HepG2 (cell line): ENCODE measurements at regions not wholly inside any gene's neighbourhood (a gene's known extent, or its start where the extent isn't known, plus 50 kb on each side); places are given as distances from the start of the nearest gene placed in this dataset.
A peak's percentile ranks its signal among the peaks of the same experiment; 100 is the strongest.

Experiments used
- ATAC-seq: fragments of 200-7000 bp; cut with Tn5 transposase; 3 replicates; pipeline ENCODE4 v1.9.1; 2020; ENCODE audit warnings: mild to moderate bottlenecking, moderate library complexity
- BruUV-seq: library from RNA; stranded (reverse); fragments of 400-500 nt; replicated peaks from 2 replicates; lab custom pipeline; 2021; lab: Mats Ljungman, UMichigan
- CTCF ChIA-PET: fragments of 300-600 bp; formaldehyde crosslinking; extraction: SDS; loops from one replicate; lab custom pipeline; 2021; ENCODE audit warnings: low total read pairs, inconsistent platforms, low intra/inter-chr PET ratio; lab: Yijun Ruan, JAX
- POLR2A ChIA-PET: fragments of 350-600 bp; sonication (Branson Sonifier 250); formaldehyde crosslinking; loops from one replicate; lab custom pipeline; 2020; ENCODE audit warnings: antibody characterized with exemption, inconsistent platforms; lab: Yijun Ruan, JAX
- DNase-seq: peaks from one replicate; pipeline ENCODE4 v3.0.0-alpha.2; 2015; ENCODE audit warnings: low spot score
- FAIRE-seq: peaks from 3 replicates; lab custom pipeline; 2011; peaks lifted over from hg19 to GRCh38; lab: Jason Lieb, UNC
- H2AFZ ChIP-seq: one replicate; pipeline ENCODE4 v1.6.1; 2011; ENCODE audit warnings: low read length, inconsistent platforms
- H3K27ac ChIP-seq: fragments of 300-600 bp; 3 replicates; pipeline ENCODE4 v1.8.0; 2011; ENCODE audit warnings: mixed run types, mild to moderate bottlenecking, mixed read lengths, low read length, inconsistent platforms; ENCODE audit not compliant: insufficient read depth; ENCODE audit errors: extremely low read length
- H3K27me3 ChIP-seq, 2 experiments: fragments of 200-600 bp in 1 of 2; 2 replicates in 1 of 2; 3 replicates in 1 of 2; pipeline versions ENCODE4 v1.6.0 to v1.8.0; 2011; ENCODE audit warnings: low read length in 2 of 2, mild to moderate bottlenecking in 2 of 2, moderate library complexity in 2 of 2, inconsistent platforms in 1 of 2; ENCODE audit not compliant: insufficient read depth in 2 of 2, control insufficient read depth in 1 of 2
- H3K36me3 ChIP-seq, 2 experiments: fragments of 200-600 bp in 1 of 2; replicated peaks in 1 of 2; 2 replicates in 1 of 2; 3 replicates in 1 of 2; pipeline versions ENCODE4 v1.5.1 to v1.8.0; 2011; ENCODE audit warnings: low read length in 2 of 2, inconsistent platforms in 1 of 2; ENCODE audit not compliant: insufficient read depth in 2 of 2, control insufficient read depth in 1 of 2
- H3K4me1 ChIP-seq: 2 replicates; pipeline ENCODE4 v1.5.1; 2012; ENCODE audit warnings: low read length, inconsistent platforms; ENCODE audit not compliant: insufficient read depth
- H3K4me2 ChIP-seq: 2 replicates; pipeline ENCODE4 v1.6.0; 2011; ENCODE audit warnings: low read depth, low read length, inconsistent platforms
- H3K4me3 ChIP-seq, 3 experiments: fragments of 200-600 bp in 1 of 3; sonication (generic), shearing (Covaris generic) in 1 of 3; replicated peaks in 1 of 3; 2 replicates each; pipeline ENCODE4 v1.5.1; 2011 to 2016; ENCODE audit warnings: low read length in 3 of 3, inconsistent platforms in 2 of 3, low read depth in 2 of 3, mild to moderate bottlenecking in 2 of 3, control low read depth in 1 of 3, mixed read lengths in 1 of 3; ENCODE audit not compliant: insufficient read depth in 1 of 3
- H3K79me2 ChIP-seq: one replicate; pipeline ENCODE4 v1.6.1; 2011; ENCODE audit warnings: low read length, inconsistent platforms; ENCODE audit not compliant: insufficient read depth
- H3K9ac ChIP-seq: 2 replicates; pipeline ENCODE4 v1.6.0; 2011; ENCODE audit warnings: mild to moderate bottlenecking, low read depth, low read length, inconsistent platforms; ENCODE audit not compliant: insufficient read depth
- H3K9me3 ChIP-seq: 2 replicates; pipeline ENCODE4 v1.5.1; 2012; ENCODE audit warnings: mild to moderate bottlenecking, low read length
- H4K20me1 ChIP-seq: 2 replicates; pipeline ENCODE4 v1.6.0; 2011; ENCODE audit warnings: inconsistent platforms, mild to moderate bottlenecking, low read length, moderate library complexity; ENCODE audit not compliant: insufficient read depth
- CEBPB ChIP-seq: IDR thresholded peaks from 2 replicates; pipeline ENCODE4 v1.6.1; 2011; ENCODE audit warnings: low read depth, low read length, improper control_type of control experiment, borderline replicate concordance
- CHD4 ChIP-seq: fragments of 200-600 bp; sonication (generic); IDR thresholded peaks from 2 replicates; pipeline ENCODE4 v1.7.0; 2017; ENCODE audit warnings: mild to moderate bottlenecking, low read length, borderline replicate concordance
- CREM ChIP-seq, 2 experiments: sonication (generic) in 1 of 2; formaldehyde crosslinking in 1 of 2; IDR thresholded peaks; 2 replicates each; pipeline versions ENCODE4 v1.4.0 to v1.6.1; 2016 to 2020; ENCODE audit warnings: antibody characterized with exemption in 1 of 2, mild to moderate bottlenecking in 1 of 2, missing genetic modification reagents in 1 of 2
- GATA4 ChIP-seq: sonication (generic); IDR thresholded peaks from 2 replicates; pipeline ENCODE4 v1.6.1; 2016; ENCODE audit warnings: antibody characterized with exemption, low read depth, borderline replicate concordance
- SRSF9 ChIP-seq: fragments of 200-400 bp; formaldehyde crosslinking; IDR thresholded peaks from 2 replicates; pipeline ENCODE4 v1.6.1; 2018; ENCODE audit warnings: borderline replicate concordance, mild to moderate bottlenecking, low read depth, low read length; ENCODE audit not compliant: insufficient read depth, poor library complexity, severe bottlenecking
- ZNF350 ChIP-seq: sonication (generic); formaldehyde crosslinking; IDR thresholded peaks from 2 replicates; pipeline ENCODE4 v1.4.0; 2020; ENCODE audit warnings: mild to moderate bottlenecking, low read depth, missing genetic modification reagents, borderline replicate concordance
- ZNF367 ChIP-seq: sonication (generic); formaldehyde crosslinking; IDR thresholded peaks from 2 replicates; pipeline ENCODE4 v1.4.0; 2020; ENCODE audit warnings: missing genetic modification reagents, borderline replicate concordance
- ZNF382 ChIP-seq: sonication (generic); formaldehyde crosslinking; IDR thresholded peaks from 2 replicates; pipeline ENCODE4 v1.5.0; 2020; ENCODE audit warnings: missing genetic modification reagents, mild to moderate bottlenecking, borderline replicate concordance
- ZNF432 ChIP-seq: sonication (generic); formaldehyde crosslinking; IDR thresholded peaks from 2 replicates; pipeline ENCODE4 v1.5.0; 2020; ENCODE audit warnings: missing genetic modification reagents, mild to moderate bottlenecking, borderline replicate concordance
- ZNF563 ChIP-seq: sonication (generic); formaldehyde crosslinking; IDR thresholded peaks from 2 replicates; pipeline ENCODE4 v1.8.0; 2022; ENCODE audit warnings: mild to moderate bottlenecking, moderate library complexity, missing genetic modification reagents
- whole genome bisulfite sequencing: methylation state at CpG from one replicate; pipeline ENCODE4 v1.1.6; 2017; ENCODE audit warnings: low lambda C conversion rate; 5-methylcytosine and 5-hydroxymethylcytosine counted together
- in situ Hi-C: cut with HindIII; loops from 2 replicates; pipeline ENCODE4 v1.10.0; 2017; ENCODE audit warnings: low pct_unique_long_range_greater_than_20kb; ENCODE audit not compliant: extremely low pct_ligation_motif_present
- intact Hi-C: fragments of 100-400 bp; cut with micrococcal nuclease; formaldehyde crosslinking; loops from one replicate; pipeline ENCODE4 v1.10.0; 2022; ENCODE audit not compliant: unreplicated experiment
- TF ChIP-seq, protein P1 (sequence below): sonication (generic); formaldehyde crosslinking; IDR thresholded peaks from 2 replicates; pipeline ENCODE4 v1.5.0; 2020; ENCODE audit warnings: missing genetic modification reagents
- TF ChIP-seq, protein P2 (sequence below): sonication (generic); formaldehyde crosslinking; IDR thresholded peaks from 2 replicates; pipeline ENCODE4 v1.4.0; 2020; ENCODE audit warnings: mild to moderate bottlenecking, missing genetic modification reagents
- TF ChIP-seq, protein P3 (sequence below): sonication (generic); formaldehyde crosslinking; IDR thresholded peaks from 2 replicates; pipeline ENCODE4 v1.5.0; 2020; ENCODE audit warnings: mild to moderate bottlenecking, missing genetic modification reagents

DNA sequence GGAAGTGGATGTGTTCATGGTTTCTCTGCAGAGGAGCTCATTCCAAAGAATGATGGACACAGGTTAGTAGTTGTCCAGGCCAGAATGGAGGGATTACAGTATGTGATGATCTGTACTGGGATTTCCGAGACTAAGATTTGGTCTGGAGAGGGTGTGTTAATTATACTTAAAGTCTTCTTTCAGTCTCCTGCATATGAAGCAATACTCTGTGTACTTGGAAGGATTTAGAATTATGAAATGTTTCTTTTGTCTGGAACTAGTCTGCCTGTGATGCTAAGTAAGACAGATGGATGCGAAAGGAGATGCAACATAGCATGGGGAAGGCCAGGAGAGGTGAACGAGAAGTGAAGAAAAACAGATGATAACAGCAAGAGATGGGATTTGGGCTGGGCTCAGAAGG lies 305.1 kb upstream of the LYZL1 start:
- BruUV-seq = no TSS peak
- no peak for ATAC-seq
- DNase-seq = no peak
- no peak overlapping the region for H3K9ac ChIP-seq
- H3K79me2 ChIP-seq = no peaks in the 10 kb centered on the region
- CTCF ChIA-PET = no interaction called here
- H3K9me3 ChIP-seq = no peaks in the 10 kb centered on the region
- H3K36me3 ChIP-seq = no peaks in the 10 kb centered on the region
- TF ChIP-seq CEBPB (peak; percentile 29; the same call in 1 of the 2 replicates), SRSF9 (no peak)
- TF ChIP-seq, all 625 proteins: peak for 1
- POLR2A ChIA-PET = no interaction called here
- intact Hi-C loops (no loop called here), in situ Hi-C loops (no loop called here)
- H4K20me1 ChIP-seq = no peaks in the 10 kb centered on the region
- H3K27me3 ChIP-seq = no peaks in the 10 kb centered on the region
- H3K4me2 ChIP-seq = no peak overlapping the region
- no peak for FAIRE-seq
- WGBS = 61% methylated on average over 3 of the region's 3 CpGs
- no peak overlapping the region for H2AFZ ChIP-seq
- H3K4me1 ChIP-seq = peaks cover 13% of the 10 kb centered on the region
- H3K27ac ChIP-seq = no peak overlapping the region
- no peak overlapping the region for H3K4me3 ChIP-seq

DNA sequence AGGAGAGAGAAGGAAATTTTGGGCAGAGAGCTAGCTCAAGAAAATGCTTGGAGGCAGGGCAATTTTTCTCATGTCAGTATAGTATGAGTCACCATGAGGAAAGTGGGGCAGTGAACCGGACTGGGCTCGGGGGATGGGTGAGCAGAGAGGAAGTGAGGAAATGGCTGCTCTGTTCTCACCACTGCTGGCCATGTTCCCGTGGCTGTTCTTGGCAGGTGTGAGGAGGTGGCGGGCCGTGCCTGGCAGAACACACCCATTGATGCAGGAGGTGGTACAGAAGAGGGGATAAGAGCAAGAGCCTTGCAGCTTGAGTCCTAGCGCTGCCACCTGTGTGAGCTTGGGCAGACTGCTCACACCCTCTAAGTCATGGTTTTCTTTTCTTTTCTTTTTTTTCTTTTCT lies 304.4 kb upstream of the LYZL1 start:
- no peak for FAIRE-seq
- Histone ChIP-seq H3K4me1 (peaks cover 13% of the 10 kb centered on the region), H3K4me3 (no peak overlapping the region), H3K36me3 (no peaks in the 10 kb centered on the region), H3K9me3 (no peaks in the 10 kb centered on the region), H3K9ac (no peak overlapping the region), H3K79me2 (no peaks in the 10 kb centered on the region), H3K27ac (no peak overlapping the region), H3K27me3 (no peaks in the 10 kb centered on the region), H3K4me2 (peak overlapping the region; percentile 31; the same call in 1 of the 2 replicates), H2AFZ (no peak overlapping the region), H4K20me1 (no peaks in the 10 kb centered on the region)
- intact Hi-C loops (no loop called here), in situ Hi-C loops (no loop called here)
- ATAC-seq = peak; percentile 78
- WGBS = 43% methylated on average over 6 of the region's 6 CpGs
- peak; percentile 33 for DNase-seq
- CTCF ChIA-PET = no interaction called here
- POLR2A ChIA-PET = no interaction called here
- no TSS peak for BruUV-seq
- TF ChIP-seq ZNF382 (CRISPR knock-in tag) (no peak), GATA4 (no peak), ZNF350 (CRISPR knock-in tag) (no peak), ZNF367 (no peak), CHD4 (no peak), ZNF563 (no peak), ZNF432 (CRISPR knock-in tag) (no peak), CREM (IDR thresholded peaks at IDR 0.05) (no peak), CREM (CRISPR knock-in tag; IDR thresholded peaks at IDR 0.05) (no peak)
- TF ChIP-seq, protein P1, sequence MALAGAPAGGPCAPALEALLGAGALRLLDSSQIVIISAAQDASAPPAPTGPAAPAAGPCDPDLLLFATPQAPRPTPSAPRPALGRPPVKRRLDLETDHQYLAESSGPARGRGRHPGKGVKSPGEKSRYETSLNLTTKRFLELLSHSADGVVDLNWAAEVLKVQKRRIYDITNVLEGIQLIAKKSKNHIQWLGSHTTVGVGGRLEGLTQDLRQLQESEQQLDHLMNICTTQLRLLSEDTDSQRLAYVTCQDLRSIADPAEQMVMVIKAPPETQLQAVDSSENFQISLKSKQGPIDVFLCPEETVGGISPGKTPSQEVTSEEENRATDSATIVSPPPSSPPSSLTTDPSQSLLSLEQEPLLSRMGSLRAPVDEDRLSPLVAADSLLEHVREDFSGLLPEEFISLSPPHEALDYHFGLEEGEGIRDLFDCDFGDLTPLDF (CRISPR knock-in tag) = no peak
- TF ChIP-seq, protein P2, sequence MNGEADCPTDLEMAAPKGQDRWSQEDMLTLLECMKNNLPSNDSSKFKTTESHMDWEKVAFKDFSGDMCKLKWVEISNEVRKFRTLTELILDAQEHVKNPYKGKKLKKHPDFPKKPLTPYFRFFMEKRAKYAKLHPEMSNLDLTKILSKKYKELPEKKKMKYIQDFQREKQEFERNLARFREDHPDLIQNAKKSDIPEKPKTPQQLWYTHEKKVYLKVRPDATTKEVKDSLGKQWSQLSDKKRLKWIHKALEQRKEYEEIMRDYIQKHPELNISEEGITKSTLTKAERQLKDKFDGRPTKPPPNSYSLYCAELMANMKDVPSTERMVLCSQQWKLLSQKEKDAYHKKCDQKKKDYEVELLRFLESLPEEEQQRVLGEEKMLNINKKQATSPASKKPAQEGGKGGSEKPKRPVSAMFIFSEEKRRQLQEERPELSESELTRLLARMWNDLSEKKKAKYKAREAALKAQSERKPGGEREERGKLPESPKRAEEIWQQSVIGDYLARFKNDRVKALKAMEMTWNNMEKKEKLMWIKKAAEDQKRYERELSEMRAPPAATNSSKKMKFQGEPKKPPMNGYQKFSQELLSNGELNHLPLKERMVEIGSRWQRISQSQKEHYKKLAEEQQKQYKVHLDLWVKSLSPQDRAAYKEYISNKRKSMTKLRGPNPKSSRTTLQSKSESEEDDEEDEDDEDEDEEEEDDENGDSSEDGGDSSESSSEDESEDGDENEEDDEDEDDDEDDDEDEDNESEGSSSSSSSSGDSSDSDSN (CRISPR knock-in tag) = no peak
- TF ChIP-seq, protein P3, sequence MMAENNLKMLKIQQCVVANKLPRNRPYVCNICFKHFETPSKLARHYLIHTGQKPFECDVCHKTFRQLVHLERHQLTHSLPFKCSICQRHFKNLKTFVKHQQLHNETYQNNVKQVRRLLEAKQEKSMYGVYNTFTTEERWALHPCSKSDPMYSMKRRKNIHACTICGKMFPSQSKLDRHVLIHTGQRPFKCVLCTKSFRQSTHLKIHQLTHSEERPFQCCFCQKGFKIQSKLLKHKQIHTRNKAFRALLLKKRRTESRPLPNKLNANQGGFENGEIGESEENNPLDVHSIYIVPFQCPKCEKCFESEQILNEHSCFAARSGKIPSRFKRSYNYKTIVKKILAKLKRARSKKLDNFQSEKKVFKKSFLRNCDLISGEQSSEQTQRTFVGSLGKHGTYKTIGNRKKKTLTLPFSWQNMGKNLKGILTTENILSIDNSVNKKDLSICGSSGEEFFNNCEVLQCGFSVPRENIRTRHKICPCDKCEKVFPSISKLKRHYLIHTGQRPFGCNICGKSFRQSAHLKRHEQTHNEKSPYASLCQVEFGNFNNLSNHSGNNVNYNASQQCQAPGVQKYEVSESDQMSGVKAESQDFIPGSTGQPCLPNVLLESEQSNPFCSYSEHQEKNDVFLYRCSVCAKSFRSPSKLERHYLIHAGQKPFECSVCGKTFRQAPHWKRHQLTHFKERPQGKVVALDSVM (CRISPR knock-in tag) = no peak
